ENCODE measurements at regions not wholly inside any gene's neighbourhood (a gene's known extent, or its start where the extent isn't known, plus 50 kb on each side); places are given as distances from the start of the nearest gene placed in this dataset.

GRCh38 chr11:111021131-111021530 lies 224.4 kb upstream of the POU2AF2 start:
- Histone ChIP-seq H3K36me3 (ENCODE audit: insufficient read depth) (no peaks in the 10 kb centered on the region), H2AFZ (ENCODE audit: low read depth) (no peak overlapping the region), H4K20me1 (ENCODE audit: insufficient read depth) (no peaks in the 10 kb centered on the region), H3K9ac (no peak overlapping the region), H3K4me1 (ENCODE audit: low read depth, poor library complexity, severe bottlenecking) (no peaks in the 10 kb centered on the region), H3K27me3 (ENCODE audit: insufficient read depth, low read depth) (no peaks in the 10 kb centered on the region), H3K4me2 (no peak overlapping the region), H3K27ac (no peak overlapping the region), H3K4me3 (IDR thresholded peaks at IDR 0.05; ENCODE audit: insufficient read depth, low read depth, low read length) (no peak overlapping the region), H3K79me2 (ENCODE audit: insufficient read depth, low read depth) (no peaks in the 10 kb centered on the region)
- no peak for TF ChIP-seq CTCF (conservative IDR thresholded peaks at IDR 0.05; ENCODE audit: low read depth, low read length)

GRCh38 chr11:111019871-111020670 lies 225.5 kb upstream of the POU2AF2 start:
- Histone ChIP-seq H3K4me2 (no peak overlapping the region), H3K9ac (no peak overlapping the region), H2AFZ (ENCODE audit: low read depth) (no peak overlapping the region), H3K4me1 (ENCODE audit: low read depth, poor library complexity, severe bottlenecking) (no peaks in the 10 kb centered on the region), H3K79me2 (ENCODE audit: insufficient read depth, low read depth) (no peaks in the 10 kb centered on the region), H3K36me3 (ENCODE audit: insufficient read depth) (no peaks in the 10 kb centered on the region), H3K4me3 (IDR thresholded peaks at IDR 0.05; ENCODE audit: insufficient read depth, low read depth, low read length) (no peak overlapping the region), H3K27ac (no peak overlapping the region), H3K27me3 (ENCODE audit: insufficient read depth, low read depth) (no peaks in the 10 kb centered on the region), H4K20me1 (ENCODE audit: insufficient read depth) (no peaks in the 10 kb centered on the region)
- no peak for TF ChIP-seq CTCF (conservative IDR thresholded peaks at IDR 0.05; ENCODE audit: low read depth, low read length)

GRCh38 chr11:111019451-111019850 lies 226.1 kb upstream of the POU2AF2 start:
- no peak overlapping the region for H3K4me2 ChIP-seq
- H2AFZ ChIP-seq (ENCODE audit: low read depth) = no peak overlapping the region
- H3K79me2 ChIP-seq (ENCODE audit: insufficient read depth, low read depth) = no peaks in the 10 kb centered on the region
- H4K20me1 ChIP-seq (ENCODE audit: insufficient read depth) = no peaks in the 10 kb centered on the region
- H3K4me1 ChIP-seq (ENCODE audit: low read depth, poor library complexity, severe bottlenecking) = no peaks in the 10 kb centered on the region
- no peak overlapping the region for H3K4me3 ChIP-seq (IDR thresholded peaks at IDR 0.05; ENCODE audit: insufficient read depth, low read depth, low read length)
- H3K27ac ChIP-seq = no peak overlapping the region
- H3K9ac ChIP-seq = no peak overlapping the region
- TF ChIP-seq CTCF (conservative IDR thresholded peaks at IDR 0.05; ENCODE audit: low read depth, low read length) = no peak
- no peaks in the 10 kb centered on the region for H3K27me3 ChIP-seq (ENCODE audit: insufficient read depth, low read depth)
- no peaks in the 10 kb centered on the region for H3K36me3 ChIP-seq (ENCODE audit: insufficient read depth)

GRCh38 chr11:111018566-111018965 lies 227.0 kb upstream of the POU2AF2 start:
- no peak overlapping the region for H3K4me2 ChIP-seq
- TF ChIP-seq CTCF (conservative IDR thresholded peaks at IDR 0.05; ENCODE audit: low read depth, low read length) = no peak
- H3K9ac ChIP-seq = no peak overlapping the region
- no peak overlapping the region for H3K27ac ChIP-seq
- no peaks in the 10 kb centered on the region for H3K36me3 ChIP-seq (ENCODE audit: insufficient read depth)
- no peaks in the 10 kb centered on the region for H3K4me1 ChIP-seq (ENCODE audit: low read depth, poor library complexity, severe bottlenecking)
- H3K27me3 ChIP-seq (ENCODE audit: insufficient read depth, low read depth) = no peaks in the 10 kb centered on the region
- no peaks in the 10 kb centered on the region for H4K20me1 ChIP-seq (ENCODE audit: insufficient read depth)
- no peaks in the 10 kb centered on the region for H3K79me2 ChIP-seq (ENCODE audit: insufficient read depth, low read depth)
- no peak overlapping the region for H3K4me3 ChIP-seq (IDR thresholded peaks at IDR 0.05; ENCODE audit: insufficient read depth, low read depth, low read length)
- H2AFZ ChIP-seq (ENCODE audit: low read depth) = no peak overlapping the region
